IMR-90 (cell line): ENCODE measurements at regions not wholly inside any gene's neighbourhood (a gene's known extent, or its start where the extent isn't known, plus 50 kb on each side); places are given as distances from the start of the nearest gene placed in this dataset.

Experiments
- ATAC-seq: fragments of 200-7000 bp; cut with Tn5 transposase; 2 replicates; pipeline ENCODE4 v1.9.1; 2020; ENCODE audit warnings: low read depth, mild to moderate bottlenecking, moderate library complexity
- BruUV-seq: library from RNA; stranded (reverse); fragments of 400-500 nt; replicated peaks from 2 replicates; lab custom pipeline; 2021; lab: Mats Ljungman, UMichigan
- CTCF ChIA-PET: fragments of 300-600 bp; formaldehyde crosslinking; extraction: SDS; loops from one replicate; lab custom pipeline; 2021; ENCODE audit warnings: antibody characterized with exemption; lab: Yijun Ruan, JAX
- POLR2A ChIA-PET: fragments of 300-600 bp; sonication (Branson Sonifier 250); formaldehyde crosslinking; loops from one replicate; lab custom pipeline; 2022; ENCODE audit warnings: antibody characterized with exemption; ENCODE audit not compliant: unreplicated experiment; lab: Charles Lee
- DNase-seq: peaks from one replicate; pipeline ENCODE4 v3.0.0; 2013
- H2AFZ ChIP-seq: replicated peaks from 2 replicates; pipeline ENCODE3; 2013; ENCODE audit warnings: low read length, mild to moderate bottlenecking; ENCODE audit not compliant: poor library complexity
- H2AK5ac ChIP-seq: 2 replicates; pipeline ENCODE4 v1.6.1; 2013; ENCODE audit warnings: low read depth, low read length, inconsistent platforms
- H2AK9ac ChIP-seq: replicated peaks from 2 replicates; pipeline ENCODE3; 2013; ENCODE audit warnings: mild to moderate bottlenecking, low read depth, low read length, moderate library complexity; ENCODE audit not compliant: poor library complexity
- H2BK120ac ChIP-seq: 2 replicates; pipeline ENCODE4 v1.6.1; 2013; ENCODE audit warnings: low read depth, low read length, inconsistent platforms
- H2BK15ac ChIP-seq: 3 replicates; pipeline ENCODE4 v1.6.1; 2013; ENCODE audit warnings: low read depth, low read length, inconsistent platforms
- H2BK20ac ChIP-seq: 2 replicates; pipeline ENCODE4 v1.6.1; 2013; ENCODE audit warnings: low read depth, mild to moderate bottlenecking, inconsistent platforms, low read length, moderate library complexity
- H2BK5ac ChIP-seq: 2 replicates; pipeline ENCODE4 v1.6.1; 2013; ENCODE audit warnings: mild to moderate bottlenecking, low read depth, low read length, inconsistent platforms; ENCODE audit not compliant: poor library complexity, severe bottlenecking
- H3K14ac ChIP-seq: replicated peaks from 2 replicates; pipeline ENCODE4 v1.6.1; 2013; ENCODE audit warnings: low read depth, low read length, inconsistent platforms
- H3K18ac ChIP-seq: 2 replicates; pipeline ENCODE4 v1.6.1; 2013; ENCODE audit warnings: low read depth, low read length, control low read depth
- H3K23ac ChIP-seq: 2 replicates; pipeline ENCODE4 v1.6.1; 2013; ENCODE audit warnings: low read depth, low read length, inconsistent platforms
- H3K27ac ChIP-seq: 2 replicates; pipeline ENCODE4 v1.5.1; 2013; ENCODE audit warnings: mild to moderate bottlenecking, control low read depth, low read length; ENCODE audit not compliant: insufficient read depth
- H3K27me3 ChIP-seq: 2 replicates; pipeline ENCODE4 v1.6.1; 2013; ENCODE audit warnings: low read length; ENCODE audit not compliant: control insufficient read depth, insufficient read depth
- H3K36me3 ChIP-seq: 2 replicates; pipeline ENCODE4 v1.6.1; 2013; ENCODE audit warnings: low read length, mixed read lengths; ENCODE audit not compliant: control insufficient read depth, insufficient read depth
- H3K4ac ChIP-seq: 2 replicates; pipeline ENCODE4 v1.6.1; 2013; ENCODE audit warnings: low read depth, low read length, inconsistent platforms
- H3K4me1 ChIP-seq: 2 replicates; pipeline ENCODE4 v1.6.1; 2013; ENCODE audit warnings: low read length, mixed read lengths; ENCODE audit not compliant: control insufficient read depth, insufficient read depth
- H3K4me2 ChIP-seq: 2 replicates; pipeline ENCODE4 v1.6.1; 2013; ENCODE audit warnings: low read depth, mild to moderate bottlenecking, control low read depth, low read length, moderate library complexity
- H3K4me3 ChIP-seq: 2 replicates; pipeline ENCODE4 v1.5.1; 2013; ENCODE audit warnings: low read depth, mild to moderate bottlenecking, control low read depth, low read length, moderate library complexity; ENCODE audit not compliant: insufficient read depth
- H3K56ac ChIP-seq: 2 replicates; pipeline ENCODE4 v1.6.1; 2013; ENCODE audit warnings: low read length, inconsistent platforms; ENCODE audit not compliant: insufficient read depth; ENCODE audit errors: extremely low read depth
- H3K79me1 ChIP-seq, 2 experiments: 2 replicates each; pipeline ENCODE4 v1.6.1; 2013; ENCODE audit warnings: low read length in 2 of 2, inconsistent platforms in 1 of 2, low read depth in 1 of 2
- H3K9ac ChIP-seq: 2 replicates; pipeline ENCODE4 v1.6.1; 2013; ENCODE audit warnings: low read depth, low read length, control low read depth
- H3K9me1 ChIP-seq: 2 replicates; pipeline ENCODE4 v1.6.1; 2013; ENCODE audit warnings: low read length, inconsistent platforms; ENCODE audit not compliant: insufficient read depth
- H3K9me3 ChIP-seq: 2 replicates; pipeline ENCODE4 v1.6.1; 2013; ENCODE audit warnings: low read length; ENCODE audit not compliant: control insufficient read depth, insufficient read depth
- H4K20me1 ChIP-seq: 2 replicates; pipeline ENCODE4 v1.6.1; 2013; ENCODE audit warnings: low read length, inconsistent platforms; ENCODE audit not compliant: insufficient read depth
- H4K5ac ChIP-seq: 2 replicates; pipeline ENCODE4 v1.6.1; 2013; ENCODE audit warnings: mild to moderate bottlenecking, low read depth, low read length, control low read depth
- H4K8ac ChIP-seq, 2 experiments: 2 replicates each; pipeline ENCODE4 v1.6.1; 2013; ENCODE audit warnings: low read depth in 2 of 2, low read length in 2 of 2, control low read depth in 1 of 2, inconsistent platforms in 1 of 2
- H4K91ac ChIP-seq: 2 replicates; pipeline ENCODE4 v1.6.1; 2013; ENCODE audit warnings: low read depth, low read length, inconsistent platforms; ENCODE audit not compliant: insufficient read depth
- BHLHE40 ChIP-seq: fragments of 150-350 bp; IDR thresholded peaks from 2 replicates; pipeline ENCODE4 v1.6.1; 2016; ENCODE audit warnings: mild to moderate bottlenecking, low read depth, low read length
- CHD1 ChIP-seq: IDR thresholded peaks from 2 replicates; pipeline ENCODE4 v1.6.1; 2012; ENCODE audit warnings: low read depth, low read length, improper control_type of control experiment
- MAFK ChIP-seq: IDR thresholded peaks from 2 replicates; pipeline ENCODE4 v1.6.1; 2012; ENCODE audit warnings: low read depth, low read length, improper control_type of control experiment
- MAZ ChIP-seq: IDR thresholded peaks from 2 replicates; pipeline ENCODE4 v1.6.1; 2012; ENCODE audit warnings: low read depth, mild to moderate bottlenecking, low read length, improper control_type of control experiment, moderate library complexity, borderline replicate concordance
- MXI1 ChIP-seq: IDR thresholded peaks from 2 replicates; pipeline ENCODE4 v1.6.1; 2012; ENCODE audit warnings: low read depth, mild to moderate bottlenecking, low read length, moderate library complexity, borderline replicate concordance
- POLR2A ChIP-seq: IDR thresholded peaks from 2 replicates; pipeline ENCODE4 v1.6.1; 2012; ENCODE audit warnings: mild to moderate bottlenecking, low read depth, low read length
- RCOR1 ChIP-seq: IDR thresholded peaks from 2 replicates; pipeline ENCODE4 v1.6.1; 2012; ENCODE audit warnings: mild to moderate bottlenecking, low read length, improper control_type of control experiment; ENCODE audit not compliant: insufficient replicate concordance
- RFX5 ChIP-seq: IDR thresholded peaks from 2 replicates; pipeline ENCODE4 v1.8.0; 2012; ENCODE audit warnings: low read depth, mild to moderate bottlenecking, low read length, moderate library complexity
- WGBS, 2 experiments: methylation state at CpG; one replicate each; pipeline versions ENCODE4 v1.1.5 to v1.1.7; 2013; ENCODE audit warnings: missing lambda C conversion rate in 2 of 2; ENCODE audit not compliant: insufficient read length in 1 of 2; ENCODE audit errors: extremely low coverage in 2 of 2; 5-methylcytosine and 5-hydroxymethylcytosine counted together
- dilution Hi-C: fragments of 300-500 bp; cut with HindIII; formaldehyde crosslinking; loops from one replicate; pipeline ENCODE4 v1.14.3; 2018; ENCODE audit warnings: low sequenced_read_pairs; ENCODE audit not compliant: unreplicated experiment
- in situ Hi-C: fragments of 300-500 bp; cut with MboI; formaldehyde crosslinking; loops from 3 replicates; pipeline ENCODE4 v1.14.3; 2019; ENCODE audit warnings: low sequenced_read_pairs, inconsistent platforms, mixed read lengths
- intact Hi-C: fragments of 100-400 bp; cut with micrococcal nuclease; formaldehyde crosslinking; loops from 2 replicates; pipeline ENCODE4 v1.10.0; 2022

DNA sequence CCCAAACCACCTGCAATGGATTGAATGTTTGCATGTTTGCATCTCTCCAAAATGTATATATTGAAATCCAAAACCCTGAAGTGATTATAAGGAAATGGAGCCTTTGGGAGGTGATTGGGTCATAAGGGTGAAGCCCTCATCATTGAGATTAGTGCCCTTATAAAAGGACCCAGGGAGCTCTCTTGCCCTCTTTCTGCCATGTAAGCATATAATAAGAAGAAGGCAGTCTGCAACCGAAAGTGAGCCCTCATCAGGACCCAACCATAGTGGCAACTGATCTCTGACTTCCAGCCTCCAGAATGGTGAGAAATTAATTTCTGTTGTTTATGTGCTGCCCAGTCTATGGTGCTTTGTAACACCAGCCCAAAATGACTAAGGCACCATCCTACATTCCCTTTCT, 115.7 kb upstream of the EFNA5 start:
- Histone ChIP-seq H3K23ac (no peak overlapping the region), H3K27ac (no peak overlapping the region), H2BK120ac (no peak overlapping the region), H3K4me2 (no peak overlapping the region), H4K20me1 (no peaks in the 10 kb centered on the region), H4K8ac (no peak overlapping the region), H3K14ac (no peak overlapping the region), H3K18ac (no peak overlapping the region), H3K79me1 (no peaks in the 10 kb centered on the region), H2AK9ac (no peak overlapping the region), H2AK5ac (no peak overlapping the region), H3K4me1 (no peaks in the 10 kb centered on the region), H2BK20ac (no peak overlapping the region), H3K9ac (no peak overlapping the region), H4K91ac (no peak overlapping the region), H2AFZ (no peak overlapping the region), H3K9me1 (no peaks in the 10 kb centered on the region), H3K4me3 (no peak overlapping the region), H3K9me3 (peaks cover 2% of the 10 kb centered on the region; the same call in 1 of the 2 replicates), H3K27me3 (no peaks in the 10 kb centered on the region; the same call in 1 of the 2 replicates), H4K5ac (no peak overlapping the region), H2BK5ac (no peak overlapping the region), H3K36me3 (no peaks in the 10 kb centered on the region), H2BK15ac (no peak overlapping the region), H3K56ac (no peak overlapping the region), H3K4ac (no peak overlapping the region)
- no TSS peak for BruUV-seq
- CTCF ChIA-PET, result no interaction called here
- intact Hi-C loops, result no loop called here
- no peak for DNase-seq
- WGBS, 2 experiments, result no CpG with 5 or more reads among the region's 1 CpG
- dilution Hi-C loops, result no loop called here
- POLR2A ChIA-PET, result no interaction called here
- TF ChIP-seq MXI1, result no peak
- no peak for TF ChIP-seq MAZ
- TF ChIP-seq RCOR1, result no peak
- TF ChIP-seq POLR2A, result no peak
- TF ChIP-seq BHLHE40, result no peak
- TF ChIP-seq CHD1, result no peak
- peak; percentile 24; the same call in 1 of the 2 replicates for TF ChIP-seq MAFK
- TF ChIP-seq RFX5, result no peak
- in situ Hi-C loops, result no loop called here
- ATAC-seq, result no peak
